Left ventricle myocardium superior (tissue), 1 donor: ENCODE measurements at regions not wholly inside any gene's neighbourhood (a gene's known extent, or its start where the extent isn't known, plus 50 kb on each side); places are given as distances from the start of the nearest gene placed in this dataset.

Experiments used
- ATAC-seq: fragments of 200-7000 bp; cut with Tn5 transposase; one replicate; pipeline ENCODE4 v1.9.1; 2020; ENCODE audit warnings: mild to moderate bottlenecking, moderate library complexity
- DNase-seq: peaks from one replicate; pipeline ENCODE4 v3.0.0-alpha.2; 2020
- intact Hi-C: fragments of 100-400 bp; cut with micrococcal nuclease; formaldehyde crosslinking; loops from one replicate; pipeline ENCODE4 v1.11.0; 2022
- donor health status: DM: no; HTN: yes; CAD: no; lungs with severe emphysema.

- ATAC-seq (no peak), DNase-seq (peak; percentile 28)
- intact Hi-C loops = no loop called here
Observed at GRCh38 chr17:77491921-77492445, 351.2 kb downstream of the SEC14L1 start.

GRCh38 chr17:77492446-77493237 lies 351.9 kb downstream of the SEC14L1 start:
- intact Hi-C loops = no loop called here
- DNase-seq (peak; percentile 14), ATAC-seq (no peak)

GRCh38 chr17:77493238-77493820 lies 352.6 kb downstream of the SEC14L1 start:
- DNase-seq (peak; percentile 32), ATAC-seq (no peak)
- intact Hi-C loops = no loop called here

GRCh38 chr17:77493901-77494663 lies 353.3 kb downstream of the SEC14L1 start:
- ATAC-seq = no peak
- peak; percentile 13 for DNase-seq
- intact Hi-C loops = loop anchor here (2.0 kb wide), 1 partner anchor 163 kb away; no protein-coding TSS in a partner anchor

GRCh38 chr17:77494664-77495435 lies 354.1 kb downstream of the SEC14L1 start:
- intact Hi-C loops = loop anchor here (2.0 kb wide), 1 partner anchor 164 kb away; no protein-coding TSS in a partner anchor
- ATAC-seq (peak; percentile 64), DNase-seq (peak; percentile 86)

- ATAC-seq = no peak
- DNase-seq = peak; percentile 23
- intact Hi-C loops = loop anchor here (2.0 kb wide), 1 partner anchor 165 kb away; no protein-coding TSS in a partner anchor
Observed at GRCh38 chr17:77495575-77495974, 354.8 kb downstream of the SEC14L1 start.

- intact Hi-C loops = no loop called here
- DNase-seq = peak; percentile 13
- ATAC-seq = no peak
Observed at GRCh38 chr17:77496401-77496801, 355.6 kb downstream of the SEC14L1 start.

- intact Hi-C loops = no loop called here
- DNase-seq (peak; percentile 27), ATAC-seq (no peak)
Observed at GRCh38 chr17:77496831-77497577, 356.2 kb downstream of the SEC14L1 start.

- DNase-seq (no peak), ATAC-seq (no peak)
- intact Hi-C loops = no loop called here
Observed at GRCh38 chr17:77497578-77497934, 356.8 kb downstream of the SEC14L1 start.

GRCh38 chr17:77498091-77498741 lies 357.4 kb downstream of the SEC14L1 start:
- DNase-seq (peak; percentile 14), ATAC-seq (no peak)

GRCh38 chr17:77498791-77499698 lies 358.3 kb downstream of the SEC14L1 start:
- ATAC-seq (no peak), DNase-seq (no peak)
- intact Hi-C loops = no loop called here

More at GRCh38 chr17:77498091-77498741, 357.4 kb downstream of the SEC14L1 start:
- intact Hi-C loops = no loop called here

GRCh38 chr17:77499699-77500435 lies 359.1 kb downstream of the SEC14L1 start:
- intact Hi-C loops = no loop called here
- ATAC-seq (no peak), DNase-seq (no peak)

- ATAC-seq (no peak), DNase-seq (no peak)
- intact Hi-C loops = no loop called here
Observed at GRCh38 chr17:77501101-77501566, 360.4 kb downstream of the SEC14L1 start.

GRCh38 chr17:77501751-77502625 lies 361.2 kb downstream of the SEC14L1 start:
- DNase-seq (peak; percentile 24), ATAC-seq (no peak)
- intact Hi-C loops = no loop called here

GRCh38 chr17:77502626-77503292 lies 362.0 kb downstream of the SEC14L1 start:
- intact Hi-C loops = no loop called here
- ATAC-seq (no peak), DNase-seq (no peak)
